NCI-H2196 (cell line): ENCODE measurements at regions not wholly inside any gene's neighbourhood (a gene's known extent, or its start where the extent isn't known, plus 50 kb on each side); places are given as distances from the start of the nearest gene placed in this dataset.
"Not testable (repeated sequence)": the region's sequence is repeated elsewhere in the genome, so short reads cannot be mapped to it uniquely, and the experiment has no call there.

Experiments used
- DNase-seq: peaks from one replicate; lab custom pipeline; 2025; ENCODE audit not compliant: unreplicated experiment; lab: John Stamatoyannopoulos, UW

DNA sequence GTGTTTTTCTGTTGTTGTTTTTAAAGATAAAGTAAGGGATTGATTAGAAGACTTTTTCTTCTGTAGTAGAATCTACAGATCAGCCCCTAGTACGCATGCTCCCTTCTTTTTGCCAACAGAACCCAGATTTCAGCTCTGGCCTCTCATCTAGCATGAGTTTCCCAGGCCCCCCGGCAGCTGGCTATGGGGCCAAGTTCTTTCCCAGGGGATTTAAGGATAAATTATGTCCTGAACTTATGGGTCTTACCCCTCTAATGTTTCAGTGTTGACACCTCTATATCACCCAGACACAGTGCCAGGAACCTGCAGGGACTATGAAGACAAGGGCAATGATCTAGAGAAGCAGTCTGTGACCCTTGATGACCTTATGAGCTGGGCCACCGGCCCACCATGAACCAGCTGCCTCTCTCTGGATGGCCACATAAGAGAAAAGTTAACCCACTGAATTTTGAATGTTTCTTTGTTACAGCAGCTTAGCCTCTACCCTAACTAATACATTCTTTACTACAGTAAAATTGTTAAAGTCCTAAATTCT lies 150.5 kb downstream of the UNC5CL start:
- no peak for DNase-seq

DNA sequence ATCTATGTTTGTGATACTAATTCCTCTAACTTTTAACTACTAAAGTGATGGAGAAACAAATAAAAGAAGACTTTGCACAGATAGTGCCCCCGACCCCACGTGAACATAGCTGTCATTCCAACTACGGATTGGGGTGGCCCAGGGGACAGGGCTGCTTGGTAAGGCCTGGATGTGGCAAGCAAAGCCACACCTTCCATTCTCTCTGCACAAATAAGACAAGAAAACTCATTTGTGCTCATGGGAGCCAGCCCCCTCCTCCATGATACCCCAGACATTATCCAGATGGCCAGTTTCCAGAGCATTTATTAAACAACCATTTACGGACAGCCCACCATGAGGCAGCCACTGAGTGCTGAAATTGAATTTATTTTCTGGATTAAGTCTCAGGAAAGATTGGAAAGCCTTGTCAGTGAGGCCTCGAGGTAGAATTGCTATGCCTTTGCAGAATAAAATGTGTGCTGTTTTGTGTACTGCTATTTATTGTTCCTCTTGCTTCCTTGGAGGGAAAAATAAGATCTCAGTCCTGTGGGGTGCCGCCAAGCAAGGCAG lies 151.2 kb downstream of the UNC5CL start:
- no peak for DNase-seq

DNA sequence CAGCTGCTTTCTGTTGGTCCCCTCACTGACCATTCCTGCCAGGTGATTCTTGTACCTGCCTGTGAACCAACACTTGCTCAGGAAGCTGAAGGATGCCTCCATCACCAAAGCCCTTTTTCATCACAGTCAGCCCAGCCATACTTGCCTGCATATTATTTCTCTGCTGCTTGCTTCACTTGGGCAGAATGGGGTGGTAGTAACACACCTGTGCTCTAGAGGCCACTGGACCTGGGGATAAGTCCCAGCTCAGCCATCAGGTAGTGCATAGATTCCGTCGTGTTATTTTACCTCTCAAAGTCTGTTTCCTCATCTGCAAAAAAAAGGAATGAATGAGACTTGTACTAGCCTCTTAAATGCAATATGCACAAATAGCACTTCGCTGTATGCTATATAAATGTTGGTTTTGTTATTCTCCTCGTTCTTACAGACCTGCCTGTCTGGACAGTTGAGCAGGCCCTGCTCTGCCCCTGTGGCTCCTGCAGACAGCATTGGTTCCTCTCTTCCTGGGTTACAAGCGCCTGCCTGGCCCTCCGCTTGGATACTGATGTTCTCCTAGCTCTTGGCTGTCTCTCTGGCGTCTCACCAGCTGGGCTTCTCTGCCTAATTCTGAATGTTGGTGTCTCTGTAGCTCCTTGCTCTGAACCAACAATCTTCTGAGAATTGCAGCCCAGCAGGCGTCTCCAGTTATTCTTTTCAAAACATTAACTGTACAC lies 151.8 kb downstream of the UNC5CL start:
- DNase-seq = no peak

DNA sequence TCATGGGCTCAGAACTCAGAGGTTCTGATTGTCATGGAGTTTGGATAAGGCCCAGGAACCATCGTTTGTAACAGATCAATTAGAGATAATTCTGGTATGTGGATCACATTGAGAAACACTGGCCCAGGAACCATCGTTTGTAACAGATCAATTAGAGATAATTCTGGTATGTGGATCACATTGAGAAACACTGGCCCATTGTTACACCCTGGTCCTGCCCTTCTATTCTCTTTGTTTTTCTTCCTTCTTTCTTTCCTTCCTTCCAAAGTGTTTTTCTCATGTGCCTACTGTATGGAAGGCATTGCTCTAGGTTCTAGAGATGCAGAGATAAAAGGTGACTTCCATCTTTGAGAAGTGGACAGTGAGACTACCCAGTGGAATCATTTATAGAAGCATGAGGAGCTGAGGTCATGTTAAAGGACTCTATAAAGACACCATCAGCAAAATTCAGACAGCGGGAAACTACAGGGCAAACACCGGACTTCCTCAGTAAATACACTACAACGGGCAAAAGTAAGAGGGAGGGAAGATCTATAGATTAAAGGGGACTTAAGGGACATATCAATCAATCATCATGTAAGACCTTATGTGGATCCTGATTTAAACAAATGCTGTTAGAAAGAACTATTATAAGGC lies 153.8 kb downstream of the UNC5CL start:
- no peak for DNase-seq

GRCh38 chr6:40882323-40882997 lies 156.6 kb downstream of the UNC5CL start:
- no peak for DNase-seq

DNA sequence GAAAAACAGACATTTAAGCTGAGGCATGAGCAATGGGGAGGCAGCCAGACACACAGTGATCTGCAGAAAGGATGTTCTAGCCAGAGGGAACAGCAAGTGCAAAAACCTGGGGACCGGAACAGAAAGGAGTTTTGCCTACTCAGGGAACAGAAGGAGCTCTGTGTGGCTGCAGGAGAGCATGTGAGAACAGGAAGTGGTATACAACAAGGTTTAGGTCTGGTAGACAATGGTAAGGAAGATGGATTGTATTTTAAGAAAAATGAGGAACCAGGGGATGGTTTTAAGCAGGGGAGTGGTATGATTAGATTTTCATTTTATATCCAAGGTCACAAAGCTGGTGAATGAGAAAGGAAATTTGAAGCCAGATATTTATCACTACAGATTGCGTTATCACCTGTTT lies 157.5 kb downstream of the UNC5CL start:
- DNase-seq = no peak

- DNase-seq = no peak
Observed at GRCh38 chr6:40880906-40881305, 158.1 kb downstream of the UNC5CL start.

- DNase-seq = no peak
Observed at GRCh38 chr6:40879169-40879568, 159.9 kb downstream of the UNC5CL start.

DNA sequence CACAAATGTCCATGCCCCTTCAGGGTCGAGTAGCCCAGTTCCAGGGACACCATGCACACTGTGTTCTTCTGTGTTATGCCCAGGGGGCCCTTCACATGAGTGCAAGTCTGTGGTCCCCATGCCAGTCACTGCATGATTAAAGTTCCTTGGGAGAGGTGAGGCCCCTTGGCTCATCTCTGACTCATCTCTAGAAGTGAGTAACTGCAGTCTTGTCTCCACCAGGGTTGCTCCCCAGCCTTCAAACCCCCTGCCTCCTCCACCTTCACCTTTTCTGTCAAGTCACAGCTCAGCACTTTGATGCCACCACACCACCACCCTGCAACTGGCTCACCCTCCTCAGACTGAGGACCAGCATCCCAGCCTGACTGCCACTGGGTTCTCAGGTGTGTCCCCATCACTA lies 161.7 kb downstream of the UNC5CL start:
- no peak for DNase-seq

GRCh38 chr6:40876336-40876735 lies 162.7 kb downstream of the UNC5CL start:
- no peak for DNase-seq

- DNase-seq = no peak
Observed at GRCh38 chr6:40874495-40874894, 164.5 kb downstream of the UNC5CL start.

DNA sequence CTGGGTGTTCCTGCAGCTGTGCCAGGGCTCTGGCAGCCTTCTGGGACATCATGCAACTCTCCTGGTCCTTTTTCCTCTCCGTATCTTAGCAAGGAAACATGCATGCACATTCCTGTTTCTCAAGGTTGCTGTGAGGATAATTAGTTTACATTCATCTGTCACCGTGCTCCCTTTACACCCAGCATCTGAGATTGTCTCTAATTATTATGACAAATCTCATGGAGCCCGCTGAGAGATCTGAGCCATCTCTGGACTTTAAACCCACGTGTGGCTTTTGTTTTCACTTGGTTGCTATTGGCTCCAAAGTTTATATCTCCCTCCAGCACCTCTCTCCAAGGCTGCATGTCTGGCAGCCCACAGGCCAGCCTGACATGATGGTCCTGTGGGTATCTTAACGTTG lies 167.6 kb downstream of the UNC5CL start:
- DNase-seq = no peak

DNA sequence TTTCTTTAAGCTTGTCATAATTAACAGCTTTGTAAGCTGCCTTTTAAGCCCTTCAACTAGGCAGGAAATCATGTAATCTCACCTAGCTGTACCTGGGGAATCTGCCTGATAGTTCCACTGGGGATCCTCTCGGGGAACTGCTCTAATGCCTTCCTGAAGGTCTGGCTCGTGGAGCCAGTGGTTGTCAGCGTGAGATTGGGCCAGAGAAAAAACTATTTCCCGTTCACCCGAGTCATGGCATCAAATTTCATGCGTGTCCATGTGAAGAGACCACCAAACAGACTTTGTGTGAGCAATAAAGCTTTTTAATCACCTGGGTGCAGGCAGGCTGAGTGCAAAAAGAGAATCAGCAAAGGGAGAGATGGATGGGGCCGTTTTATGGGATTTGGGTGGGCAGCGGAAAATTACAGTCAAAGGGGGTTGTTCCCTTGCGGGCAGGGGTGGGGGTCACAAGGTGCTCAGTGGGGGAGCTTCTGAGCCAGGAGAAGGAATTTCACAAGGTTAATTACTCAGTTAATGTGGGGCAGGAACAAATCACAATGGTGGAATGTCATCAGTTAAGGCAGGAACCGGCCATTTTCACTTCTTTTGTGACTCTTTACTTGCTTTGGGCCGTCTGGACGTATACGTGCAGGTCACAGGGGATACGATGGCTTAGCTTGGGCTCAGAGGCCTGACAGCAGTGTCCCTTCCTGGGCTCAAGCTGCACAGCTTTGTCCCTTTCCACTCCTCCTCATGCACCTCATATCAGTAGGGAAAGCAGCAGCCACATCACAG lies 170.7 kb downstream of the UNC5CL start:
- not testable (repeated sequence) for DNase-seq

DNA sequence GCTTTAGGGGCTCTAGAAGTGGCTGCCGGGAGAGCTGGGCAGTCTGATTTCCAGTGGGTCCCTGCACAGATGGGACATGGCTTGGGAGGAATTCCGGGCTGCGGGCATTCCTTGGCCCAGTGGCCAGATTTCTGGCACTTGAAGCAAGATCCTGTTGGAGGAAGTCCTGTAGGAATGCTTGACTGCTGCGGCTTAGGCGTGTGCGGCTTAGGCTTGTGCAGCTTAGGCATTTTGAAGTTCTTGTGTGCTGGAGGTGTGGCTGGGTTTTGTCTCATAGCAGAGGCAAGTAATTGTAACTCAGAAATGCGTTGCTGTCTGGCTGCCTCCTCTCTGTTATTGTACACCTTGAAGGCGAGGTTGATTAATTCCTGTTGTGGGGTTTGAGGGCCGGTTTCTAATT lies 171.5 kb downstream of the UNC5CL start:
- not testable (repeated sequence) for DNase-seq

GRCh38 chr6:40865259-40865658 lies 173.8 kb downstream of the UNC5CL start:
- not testable (repeated sequence) for DNase-seq

DNA sequence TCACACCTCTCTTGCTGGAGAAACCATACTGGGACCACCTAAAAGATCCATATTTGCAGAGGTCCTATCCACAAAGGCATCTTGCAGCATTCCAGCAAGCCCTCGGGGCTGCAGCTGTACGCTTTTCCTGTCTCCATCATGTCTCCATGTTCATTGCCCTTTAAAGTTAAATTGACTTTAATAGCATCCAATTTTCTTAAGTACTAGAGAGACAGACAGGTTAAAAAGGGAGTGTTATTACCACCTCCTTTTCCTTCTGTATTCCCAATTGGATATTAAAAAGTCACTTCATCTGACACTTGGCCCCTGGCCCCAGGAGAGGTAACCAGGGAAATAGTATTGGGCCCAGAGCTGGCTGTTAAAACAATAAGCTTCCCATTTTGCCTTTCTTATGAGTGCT lies 178.6 kb downstream of the UNC5CL start:
- DNase-seq = no peak

DNA sequence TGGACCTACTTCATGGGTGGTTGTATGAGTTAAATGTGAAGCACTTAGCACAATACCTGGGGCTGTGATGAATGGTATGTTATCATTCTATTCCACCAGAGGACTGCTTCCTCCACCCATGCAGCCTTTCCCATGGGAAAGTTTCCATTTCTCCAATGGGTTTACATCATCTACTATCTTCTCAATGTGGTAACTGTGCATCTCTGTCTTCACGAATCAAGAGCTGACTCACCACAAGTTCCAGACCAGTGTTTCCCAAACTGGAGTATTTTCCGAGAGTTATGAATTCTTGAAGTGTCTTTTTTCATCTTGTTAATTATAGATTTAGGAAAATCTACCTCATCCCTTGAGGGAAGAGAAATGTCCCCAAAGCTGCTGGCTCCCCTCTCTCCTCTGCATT lies 182.8 kb downstream of the UNC5CL start:
- DNase-seq = no peak

GRCh38 chr6:40855168-40855880 lies 183.7 kb downstream of the UNC5CL start:
- DNase-seq = no peak

DNA sequence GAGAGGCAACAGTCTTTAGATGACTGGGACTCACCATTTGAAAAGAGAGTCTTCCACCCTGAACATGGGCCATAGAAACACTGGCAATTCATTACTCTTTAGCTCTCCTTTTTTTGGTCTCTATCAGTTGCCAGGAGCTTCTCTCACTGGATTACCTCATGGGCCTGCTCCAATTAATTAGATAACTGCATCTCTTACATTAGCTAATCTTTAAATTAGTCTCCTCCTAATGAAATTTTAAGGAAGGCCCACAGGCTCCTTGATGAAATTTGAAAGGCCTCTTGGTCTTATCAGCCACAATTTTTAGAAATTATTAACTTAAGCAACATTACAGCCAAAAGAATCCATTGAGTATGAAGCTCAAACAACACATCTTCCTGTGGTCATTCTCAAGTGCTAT lies 184.4 kb downstream of the UNC5CL start:
- no peak for DNase-seq

DNA sequence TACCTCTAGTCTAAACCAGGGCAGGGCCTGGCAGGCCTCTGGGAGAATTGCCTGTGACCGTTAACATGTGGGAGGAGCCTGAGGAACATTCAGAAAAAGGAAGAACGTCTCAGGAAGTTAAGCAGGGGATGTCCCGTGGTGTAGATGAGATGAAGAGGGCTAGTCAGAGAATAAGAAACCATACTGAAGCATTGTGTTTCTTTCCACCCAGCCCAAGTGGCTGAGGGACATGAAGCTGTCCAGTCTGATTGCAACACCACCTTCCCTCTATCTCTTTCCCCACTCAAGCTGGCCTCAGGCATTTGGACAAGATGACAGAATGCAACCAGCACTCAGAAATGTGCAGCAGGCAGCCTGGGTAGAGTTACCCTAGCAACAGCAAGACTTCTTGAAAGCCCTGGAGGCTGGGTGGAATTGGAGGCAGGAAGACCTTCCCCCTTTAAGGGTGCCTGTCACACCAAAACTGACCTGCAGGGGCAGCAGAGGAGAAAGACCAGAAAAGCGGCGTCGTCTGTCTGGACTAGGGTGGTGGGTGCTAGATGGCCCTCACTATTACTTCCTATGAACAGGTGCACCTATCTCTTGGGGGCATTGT lies 186.1 kb downstream of the UNC5CL start:
- peak; percentile 3 for DNase-seq
